ENCODE measurements at regions not wholly inside any gene's neighbourhood (a gene's known extent, or its start where the extent isn't known, plus 50 kb on each side); places are given as distances from the start of the nearest gene placed in this dataset.

DNA sequence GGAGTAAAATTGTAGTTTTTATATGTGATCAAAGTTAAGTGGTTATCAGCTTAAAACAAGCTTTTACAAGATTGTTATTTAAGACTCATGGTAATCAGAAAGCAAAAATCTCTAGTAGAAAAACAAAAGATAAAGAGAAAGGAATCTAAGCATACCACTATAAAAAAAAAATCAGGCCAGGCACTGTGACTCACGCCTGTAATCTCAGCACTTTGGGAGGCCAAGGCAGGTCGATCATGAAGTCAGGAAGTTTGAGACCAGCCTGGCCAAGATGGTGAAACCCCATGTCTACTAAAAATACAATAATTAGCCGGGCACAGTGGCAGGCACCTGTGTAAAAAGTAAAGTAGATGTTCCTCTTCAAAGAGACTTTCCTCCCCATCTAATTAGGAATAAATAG is 265.9 kb upstream of the NRP1 start:
- TF ChIP-seq, protein P1, sequence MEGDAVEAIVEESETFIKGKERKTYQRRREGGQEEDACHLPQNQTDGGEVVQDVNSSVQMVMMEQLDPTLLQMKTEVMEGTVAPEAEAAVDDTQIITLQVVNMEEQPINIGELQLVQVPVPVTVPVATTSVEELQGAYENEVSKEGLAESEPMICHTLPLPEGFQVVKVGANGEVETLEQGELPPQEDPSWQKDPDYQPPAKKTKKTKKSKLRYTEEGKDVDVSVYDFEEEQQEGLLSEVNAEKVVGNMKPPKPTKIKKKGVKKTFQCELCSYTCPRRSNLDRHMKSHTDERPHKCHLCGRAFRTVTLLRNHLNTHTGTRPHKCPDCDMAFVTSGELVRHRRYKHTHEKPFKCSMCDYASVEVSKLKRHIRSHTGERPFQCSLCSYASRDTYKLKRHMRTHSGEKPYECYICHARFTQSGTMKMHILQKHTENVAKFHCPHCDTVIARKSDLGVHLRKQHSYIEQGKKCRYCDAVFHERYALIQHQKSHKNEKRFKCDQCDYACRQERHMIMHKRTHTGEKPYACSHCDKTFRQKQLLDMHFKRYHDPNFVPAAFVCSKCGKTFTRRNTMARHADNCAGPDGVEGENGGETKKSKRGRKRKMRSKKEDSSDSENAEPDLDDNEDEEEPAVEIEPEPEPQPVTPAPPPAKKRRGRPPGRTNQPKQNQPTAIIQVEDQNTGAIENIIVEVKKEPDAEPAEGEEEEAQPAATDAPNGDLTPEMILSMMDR (IDR thresholded peaks at IDR 0.05; ENCODE audit: borderline replicate concordance, extremely low read depth, low read length, poor library complexity, severe bottlenecking) = no peak
- no peak for TF ChIP-seq EZH2 (IDR thresholded peaks at IDR 0.05; ENCODE audit: borderline replicate concordance, low read depth, low read length, severe bottlenecking)
